HL-60 (cell line): ENCODE measurements at regions not wholly inside any gene's neighbourhood (a gene's known extent, or its start where the extent isn't known, plus 50 kb on each side); places are given as distances from the start of the nearest gene placed in this dataset.

Source experiments
- POLR2AphosphoS5 ChIP-seq: IDR thresholded peaks from 2 replicates; pipeline ENCODE4 v1.6.1; 2012; ENCODE audit warnings: low read depth
- TF ChIP-seq, protein P1 (sequence below): IDR thresholded peaks from one replicate; pipeline ENCODE4 v1.5.1; 2011; ENCODE audit warnings: low read length, control low read depth, inconsistent platforms; ENCODE audit not compliant: insufficient read depth
- TF ChIP-seq, protein P2 (sequence below): IDR thresholded peaks from 2 replicates; pipeline ENCODE4 v1.6.1; 2012; ENCODE audit warnings: low read depth; ENCODE audit not compliant: insufficient replicate concordance

DNA sequence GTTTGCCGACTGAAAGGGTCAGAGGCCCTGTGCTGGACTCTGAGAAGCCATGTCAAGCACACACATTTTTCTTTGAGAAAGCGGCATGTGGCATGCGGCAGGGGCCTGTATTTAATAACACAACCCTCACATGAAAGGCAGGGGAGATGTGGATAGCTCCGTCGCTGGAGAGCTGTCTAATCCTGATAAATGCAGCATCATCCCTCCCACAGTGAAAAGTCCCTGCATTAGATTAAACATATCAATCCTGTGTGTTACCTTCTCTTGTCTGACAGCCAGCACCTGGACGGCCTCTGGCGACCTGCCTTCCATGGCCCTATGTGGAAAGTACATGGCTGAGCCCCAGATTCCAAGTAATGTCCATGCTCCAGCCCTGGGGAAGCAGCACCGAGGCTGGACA lies 313.0 kb upstream of the AJAP1 start:
- TF ChIP-seq, protein P1, sequence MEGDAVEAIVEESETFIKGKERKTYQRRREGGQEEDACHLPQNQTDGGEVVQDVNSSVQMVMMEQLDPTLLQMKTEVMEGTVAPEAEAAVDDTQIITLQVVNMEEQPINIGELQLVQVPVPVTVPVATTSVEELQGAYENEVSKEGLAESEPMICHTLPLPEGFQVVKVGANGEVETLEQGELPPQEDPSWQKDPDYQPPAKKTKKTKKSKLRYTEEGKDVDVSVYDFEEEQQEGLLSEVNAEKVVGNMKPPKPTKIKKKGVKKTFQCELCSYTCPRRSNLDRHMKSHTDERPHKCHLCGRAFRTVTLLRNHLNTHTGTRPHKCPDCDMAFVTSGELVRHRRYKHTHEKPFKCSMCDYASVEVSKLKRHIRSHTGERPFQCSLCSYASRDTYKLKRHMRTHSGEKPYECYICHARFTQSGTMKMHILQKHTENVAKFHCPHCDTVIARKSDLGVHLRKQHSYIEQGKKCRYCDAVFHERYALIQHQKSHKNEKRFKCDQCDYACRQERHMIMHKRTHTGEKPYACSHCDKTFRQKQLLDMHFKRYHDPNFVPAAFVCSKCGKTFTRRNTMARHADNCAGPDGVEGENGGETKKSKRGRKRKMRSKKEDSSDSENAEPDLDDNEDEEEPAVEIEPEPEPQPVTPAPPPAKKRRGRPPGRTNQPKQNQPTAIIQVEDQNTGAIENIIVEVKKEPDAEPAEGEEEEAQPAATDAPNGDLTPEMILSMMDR, result no peak
- TF ChIP-seq, protein P2, sequence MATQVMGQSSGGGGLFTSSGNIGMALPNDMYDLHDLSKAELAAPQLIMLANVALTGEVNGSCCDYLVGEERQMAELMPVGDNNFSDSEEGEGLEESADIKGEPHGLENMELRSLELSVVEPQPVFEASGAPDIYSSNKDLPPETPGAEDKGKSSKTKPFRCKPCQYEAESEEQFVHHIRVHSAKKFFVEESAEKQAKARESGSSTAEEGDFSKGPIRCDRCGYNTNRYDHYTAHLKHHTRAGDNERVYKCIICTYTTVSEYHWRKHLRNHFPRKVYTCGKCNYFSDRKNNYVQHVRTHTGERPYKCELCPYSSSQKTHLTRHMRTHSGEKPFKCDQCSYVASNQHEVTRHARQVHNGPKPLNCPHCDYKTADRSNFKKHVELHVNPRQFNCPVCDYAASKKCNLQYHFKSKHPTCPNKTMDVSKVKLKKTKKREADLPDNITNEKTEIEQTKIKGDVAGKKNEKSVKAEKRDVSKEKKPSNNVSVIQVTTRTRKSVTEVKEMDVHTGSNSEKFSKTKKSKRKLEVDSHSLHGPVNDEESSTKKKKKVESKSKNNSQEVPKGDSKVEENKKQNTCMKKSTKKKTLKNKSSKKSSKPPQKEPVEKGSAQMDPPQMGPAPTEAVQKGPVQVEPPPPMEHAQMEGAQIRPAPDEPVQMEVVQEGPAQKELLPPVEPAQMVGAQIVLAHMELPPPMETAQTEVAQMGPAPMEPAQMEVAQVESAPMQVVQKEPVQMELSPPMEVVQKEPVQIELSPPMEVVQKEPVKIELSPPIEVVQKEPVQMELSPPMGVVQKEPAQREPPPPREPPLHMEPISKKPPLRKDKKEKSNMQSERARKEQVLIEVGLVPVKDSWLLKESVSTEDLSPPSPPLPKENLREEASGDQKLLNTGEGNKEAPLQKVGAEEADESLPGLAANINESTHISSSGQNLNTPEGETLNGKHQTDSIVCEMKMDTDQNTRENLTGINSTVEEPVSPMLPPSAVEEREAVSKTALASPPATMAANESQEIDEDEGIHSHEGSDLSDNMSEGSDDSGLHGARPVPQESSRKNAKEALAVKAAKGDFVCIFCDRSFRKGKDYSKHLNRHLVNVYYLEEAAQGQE, result no peak
- TF ChIP-seq POLR2AphosphoS5, result no peak
